ENCODE measurements at regions not wholly inside any gene's neighbourhood (a gene's known extent, or its start where the extent isn't known, plus 50 kb on each side); places are given as distances from the start of the nearest gene placed in this dataset.

DNA sequence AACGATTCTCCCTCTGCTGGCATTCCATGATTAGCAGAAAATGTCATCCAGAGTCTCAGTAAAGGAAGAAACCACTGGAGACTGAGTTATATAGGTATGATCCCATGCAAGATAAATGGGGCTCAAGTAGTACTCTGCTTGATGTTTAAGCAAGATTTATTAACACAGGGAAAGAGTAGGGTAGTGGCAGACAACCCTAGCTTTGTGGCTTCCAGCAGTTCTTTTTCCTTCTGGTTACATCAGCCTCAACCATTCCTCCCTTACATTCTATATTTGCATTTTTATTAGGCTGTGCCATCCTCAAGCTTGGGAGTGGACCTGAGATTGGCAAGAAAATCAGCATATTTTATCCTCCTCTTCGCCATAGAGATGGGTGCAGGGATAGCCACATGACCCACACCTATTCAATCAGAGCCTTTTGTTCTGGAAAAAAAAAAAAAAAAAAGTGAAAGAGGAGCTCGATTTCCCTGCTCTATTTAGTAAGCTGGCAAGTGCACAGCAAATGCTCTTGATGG is 402.1 kb downstream of the ZNF536 start (continued):
- no peak for TF ChIP-seq ZNF331 (CRISPR knock-in tag; IDR thresholded peaks at IDR 0.05; ENCODE audit: low read depth)

DNA sequence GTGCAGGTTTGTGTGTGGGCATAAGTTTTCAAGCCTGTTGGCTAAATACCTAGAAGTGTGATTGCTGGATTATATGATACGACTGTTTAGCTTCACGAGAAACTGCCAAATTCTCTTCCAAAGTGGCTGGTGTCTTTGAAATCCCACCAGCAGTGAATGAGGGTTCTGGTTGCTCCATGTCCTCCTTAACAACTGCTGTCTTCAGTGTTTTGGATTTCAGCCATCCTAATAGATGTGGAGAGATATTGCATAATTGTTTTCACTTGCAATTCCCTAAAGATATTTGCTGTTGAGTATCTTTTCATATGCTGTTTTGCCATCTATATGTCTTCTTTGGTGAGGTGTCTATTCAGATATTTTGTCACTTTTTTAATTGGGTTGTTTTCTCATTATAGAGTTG is 390.5 kb downstream of the ZNF536 start:
- Histone ChIP-seq H3K4me2 (no peak overlapping the region), H3K9me2 (ENCODE audit: insufficient read depth) (no peaks in the 10 kb centered on the region; the same call in 1 of the 2 replicates), H3K79me2 (replicated peaks; ENCODE audit: insufficient read depth) (no peaks in the 10 kb centered on the region), H3K4me3 (no peak overlapping the region), H3K36me3 (ENCODE audit: insufficient read depth) (no peaks in the 10 kb centered on the region), H4K20me1 (replicated peaks; ENCODE audit: insufficient read depth) (no peaks in the 10 kb centered on the region), H3F3A (replicated peaks; ENCODE audit: low read depth) (no peaks in the 10 kb centered on the region), H3K27me3 (ENCODE audit: insufficient read depth) (no peaks in the 10 kb centered on the region), H3K27ac (ENCODE audit: low read depth) (no peak overlapping the region), H2AFZ (no peak overlapping the region), H3K4me1 (ENCODE audit: insufficient read depth) (no peaks in the 10 kb centered on the region)
- Mint-ChIP-seq H3K4me3 (no peak overlapping the region), H3K27ac (no peak overlapping the region), H3K27me3 (ENCODE audit: insufficient read depth, low read depth, poor library complexity) (peaks cover 2% of the 10 kb centered on the region), H3K9me3 (no peaks in the 10 kb centered on the region), H3K36me3 (ENCODE audit: low read depth) (no peaks in the 10 kb centered on the region), H3K4me1 (no peaks in the 10 kb centered on the region)
- no peak for DNase-seq (ENCODE audit: low spot score)
- TF ChIP-seq EZH2 (IDR thresholded peaks at IDR 0.05; ENCODE audit: low read depth, unreplicated experiment) = no peak
- no peak for ATAC-seq

DNA sequence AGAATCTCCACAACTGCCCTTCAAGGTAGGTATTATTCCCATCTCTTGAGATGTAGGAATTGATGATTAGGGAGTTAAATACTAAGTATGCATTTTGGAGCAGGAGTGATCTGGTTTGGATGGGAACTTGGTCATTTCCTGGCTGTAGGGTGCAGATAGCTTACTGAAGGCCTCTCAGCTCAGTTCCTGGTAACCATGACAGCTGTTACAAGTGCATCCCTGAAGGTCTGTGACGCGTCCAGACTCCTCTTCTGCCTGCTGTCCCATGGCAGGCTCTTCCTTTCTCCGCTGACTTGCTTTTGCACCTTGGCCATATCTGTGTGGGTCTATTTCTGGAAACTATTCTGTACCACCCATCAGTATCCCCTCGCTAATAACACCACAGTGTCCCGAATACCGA is 387.8 kb downstream of the ZNF536 start:
- Mint-ChIP-seq H3K9me3 (no peaks in the 10 kb centered on the region; the same call in 2 of the 3 replicates), H3K27me3 (ENCODE audit: insufficient read depth, low read depth, poor library complexity) (peaks cover 7% of the 10 kb centered on the region), H3K36me3 (ENCODE audit: low read depth) (no peaks in the 10 kb centered on the region; the same call in 1 of the 3 replicates), H3K4me3 (no peak overlapping the region), H3K27ac (no peak overlapping the region), H3K4me1 (no peaks in the 10 kb centered on the region)
- H3K36me3 ChIP-seq (ENCODE audit: insufficient read depth) = no peaks in the 10 kb centered on the region
- no peaks in the 10 kb centered on the region for H3K4me1 ChIP-seq (ENCODE audit: insufficient read depth)
- H3K9me2 ChIP-seq (ENCODE audit: insufficient read depth) = no peaks in the 10 kb centered on the region; the same call in 1 of the 2 replicates
- no peaks in the 10 kb centered on the region for H3K79me2 ChIP-seq (replicated peaks; ENCODE audit: insufficient read depth)
- H3K4me3 ChIP-seq = no peak overlapping the region
- no peak overlapping the region for H3K4me2 ChIP-seq
- no peaks in the 10 kb centered on the region for H3F3A ChIP-seq (replicated peaks; ENCODE audit: low read depth)
- DNase-seq (ENCODE audit: low spot score) = no peak
- H4K20me1 ChIP-seq (replicated peaks; ENCODE audit: insufficient read depth) = no peaks in the 10 kb centered on the region
- no peak overlapping the region for H3K27ac ChIP-seq (ENCODE audit: low read depth)
- no peak for ATAC-seq
- no peak overlapping the region for H2AFZ ChIP-seq
- H3K27me3 ChIP-seq (ENCODE audit: insufficient read depth) = no peaks in the 10 kb centered on the region
- TF ChIP-seq, protein P1, sequence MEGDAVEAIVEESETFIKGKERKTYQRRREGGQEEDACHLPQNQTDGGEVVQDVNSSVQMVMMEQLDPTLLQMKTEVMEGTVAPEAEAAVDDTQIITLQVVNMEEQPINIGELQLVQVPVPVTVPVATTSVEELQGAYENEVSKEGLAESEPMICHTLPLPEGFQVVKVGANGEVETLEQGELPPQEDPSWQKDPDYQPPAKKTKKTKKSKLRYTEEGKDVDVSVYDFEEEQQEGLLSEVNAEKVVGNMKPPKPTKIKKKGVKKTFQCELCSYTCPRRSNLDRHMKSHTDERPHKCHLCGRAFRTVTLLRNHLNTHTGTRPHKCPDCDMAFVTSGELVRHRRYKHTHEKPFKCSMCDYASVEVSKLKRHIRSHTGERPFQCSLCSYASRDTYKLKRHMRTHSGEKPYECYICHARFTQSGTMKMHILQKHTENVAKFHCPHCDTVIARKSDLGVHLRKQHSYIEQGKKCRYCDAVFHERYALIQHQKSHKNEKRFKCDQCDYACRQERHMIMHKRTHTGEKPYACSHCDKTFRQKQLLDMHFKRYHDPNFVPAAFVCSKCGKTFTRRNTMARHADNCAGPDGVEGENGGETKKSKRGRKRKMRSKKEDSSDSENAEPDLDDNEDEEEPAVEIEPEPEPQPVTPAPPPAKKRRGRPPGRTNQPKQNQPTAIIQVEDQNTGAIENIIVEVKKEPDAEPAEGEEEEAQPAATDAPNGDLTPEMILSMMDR (conservative IDR thresholded peaks at IDR 0.05; ENCODE audit: low read depth in 2 of 2) = no peak
- TF ChIP-seq, protein P2, sequence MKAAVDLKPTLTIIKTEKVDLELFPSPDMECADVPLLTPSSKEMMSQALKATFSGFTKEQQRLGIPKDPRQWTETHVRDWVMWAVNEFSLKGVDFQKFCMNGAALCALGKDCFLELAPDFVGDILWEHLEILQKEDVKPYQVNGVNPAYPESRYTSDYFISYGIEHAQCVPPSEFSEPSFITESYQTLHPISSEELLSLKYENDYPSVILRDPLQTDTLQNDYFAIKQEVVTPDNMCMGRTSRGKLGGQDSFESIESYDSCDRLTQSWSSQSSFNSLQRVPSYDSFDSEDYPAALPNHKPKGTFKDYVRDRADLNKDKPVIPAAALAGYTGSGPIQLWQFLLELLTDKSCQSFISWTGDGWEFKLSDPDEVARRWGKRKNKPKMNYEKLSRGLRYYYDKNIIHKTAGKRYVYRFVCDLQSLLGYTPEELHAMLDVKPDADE (IDR thresholded peaks at IDR 0.05) = no peak
- TF ChIP-seq EZH2 (IDR thresholded peaks at IDR 0.05; ENCODE audit: low read depth, unreplicated experiment) (no peak), ZNF331 (CRISPR knock-in tag; IDR thresholded peaks at IDR 0.05; ENCODE audit: low read depth) (no peak), CREB1 (CRISPR knock-in tag; IDR thresholded peaks at IDR 0.05; ENCODE audit: low read depth) (no peak), ZNF114 (CRISPR knock-in tag; IDR thresholded peaks at IDR 0.05) (no peak)
- TF ChIP-seq, protein P3, sequence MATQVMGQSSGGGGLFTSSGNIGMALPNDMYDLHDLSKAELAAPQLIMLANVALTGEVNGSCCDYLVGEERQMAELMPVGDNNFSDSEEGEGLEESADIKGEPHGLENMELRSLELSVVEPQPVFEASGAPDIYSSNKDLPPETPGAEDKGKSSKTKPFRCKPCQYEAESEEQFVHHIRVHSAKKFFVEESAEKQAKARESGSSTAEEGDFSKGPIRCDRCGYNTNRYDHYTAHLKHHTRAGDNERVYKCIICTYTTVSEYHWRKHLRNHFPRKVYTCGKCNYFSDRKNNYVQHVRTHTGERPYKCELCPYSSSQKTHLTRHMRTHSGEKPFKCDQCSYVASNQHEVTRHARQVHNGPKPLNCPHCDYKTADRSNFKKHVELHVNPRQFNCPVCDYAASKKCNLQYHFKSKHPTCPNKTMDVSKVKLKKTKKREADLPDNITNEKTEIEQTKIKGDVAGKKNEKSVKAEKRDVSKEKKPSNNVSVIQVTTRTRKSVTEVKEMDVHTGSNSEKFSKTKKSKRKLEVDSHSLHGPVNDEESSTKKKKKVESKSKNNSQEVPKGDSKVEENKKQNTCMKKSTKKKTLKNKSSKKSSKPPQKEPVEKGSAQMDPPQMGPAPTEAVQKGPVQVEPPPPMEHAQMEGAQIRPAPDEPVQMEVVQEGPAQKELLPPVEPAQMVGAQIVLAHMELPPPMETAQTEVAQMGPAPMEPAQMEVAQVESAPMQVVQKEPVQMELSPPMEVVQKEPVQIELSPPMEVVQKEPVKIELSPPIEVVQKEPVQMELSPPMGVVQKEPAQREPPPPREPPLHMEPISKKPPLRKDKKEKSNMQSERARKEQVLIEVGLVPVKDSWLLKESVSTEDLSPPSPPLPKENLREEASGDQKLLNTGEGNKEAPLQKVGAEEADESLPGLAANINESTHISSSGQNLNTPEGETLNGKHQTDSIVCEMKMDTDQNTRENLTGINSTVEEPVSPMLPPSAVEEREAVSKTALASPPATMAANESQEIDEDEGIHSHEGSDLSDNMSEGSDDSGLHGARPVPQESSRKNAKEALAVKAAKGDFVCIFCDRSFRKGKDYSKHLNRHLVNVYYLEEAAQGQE (IDR thresholded peaks at IDR 0.05; ENCODE audit: unreplicated experiment) = no peak
